ENCODE measurements at regions not wholly inside any gene's neighbourhood (a gene's known extent, or its start where the extent isn't known, plus 50 kb on each side); places are given as distances from the start of the nearest gene placed in this dataset.

DNA sequence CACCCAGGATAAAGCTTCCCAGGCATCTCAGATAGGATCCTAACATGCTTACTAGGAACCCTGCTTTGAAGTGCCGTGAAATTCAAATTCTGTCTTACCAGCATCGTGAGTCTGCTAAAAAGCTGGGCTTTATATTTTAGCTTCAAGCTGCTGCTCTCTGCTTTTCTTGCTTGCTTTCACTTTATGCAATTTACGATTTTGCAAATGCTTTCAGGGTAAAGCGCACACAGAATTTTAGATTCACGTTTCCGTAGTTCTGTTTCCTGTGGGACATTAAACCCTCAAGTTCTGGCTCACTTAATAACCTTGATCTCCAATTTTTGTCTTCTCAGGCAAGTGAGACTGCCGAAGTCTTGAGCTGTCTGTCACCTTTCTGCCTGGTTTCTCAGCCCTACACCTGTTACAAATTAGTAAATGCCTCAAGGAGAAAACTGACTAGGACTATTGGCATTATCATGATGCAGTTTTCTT, 170.5 kb upstream of the TGFBR2 start:
- TF ChIP-seq CTCF (IDR thresholded peaks at IDR 0.05; ENCODE audit: poor library complexity) (no peak), EZH2phosphoT487 (IDR thresholded peaks at IDR 0.05; ENCODE audit: low read depth, severe bottlenecking, unreplicated experiment) (no peak)

Measured in hepatocyte (in vitro differentiated cells).